ENCODE measurements at regions not wholly inside any gene's neighbourhood (a gene's known extent, or its start where the extent isn't known, plus 50 kb on each side); places are given as distances from the start of the nearest gene placed in this dataset.
"Not testable (repeated sequence)": the region's sequence is repeated elsewhere in the genome, so short reads cannot be mapped to it uniquely, and the experiment has no call there.

- no peak for DNase-seq (ENCODE audit: low read depth)
These were observed 271.4 kb downstream of the DOK5 start for GRCh38 chr20:54746796-54747195.

GRCh38 chr20:54745780-54746179 lies 270.4 kb downstream of the DOK5 start:
- DNase-seq (ENCODE audit: low read depth), result no peak

GRCh38 chr20:54744097-54744496 lies 268.7 kb downstream of the DOK5 start:
- DNase-seq (ENCODE audit: low read depth), result no peak

GRCh38 chr20:54742193-54742592 lies 266.8 kb downstream of the DOK5 start:
- no peak for DNase-seq (ENCODE audit: low read depth)

- no peak for DNase-seq (ENCODE audit: low read depth)
These were observed 261.0 kb downstream of the DOK5 start for GRCh38 chr20:54736421-54736820.

- DNase-seq (ENCODE audit: low read depth), result no peak
These were observed 258.3 kb downstream of the DOK5 start for GRCh38 chr20:54733687-54734086.

- DNase-seq (ENCODE audit: low read depth), result no peak
These were observed 252.1 kb downstream of the DOK5 start for GRCh38 chr20:54727490-54727889.

GRCh38 chr20:54726687-54727300 lies 251.4 kb downstream of the DOK5 start:
- DNase-seq (ENCODE audit: low read depth), result no peak

- DNase-seq (ENCODE audit: low read depth), result not testable (repeated sequence)
These were observed 249.9 kb downstream of the DOK5 start for GRCh38 chr20:54725266-54725665.

- no peak for DNase-seq (ENCODE audit: low read depth)
These were observed 248.3 kb downstream of the DOK5 start for GRCh38 chr20:54723723-54724122.

GRCh38 chr20:54717983-54718382 lies 242.6 kb downstream of the DOK5 start:
- no peak for DNase-seq (ENCODE audit: low read depth)

- DNase-seq (ENCODE audit: low read depth), result no peak
These were observed 241.4 kb downstream of the DOK5 start for GRCh38 chr20:54716790-54717189.

GRCh38 chr20:54716174-54716747 lies 240.9 kb downstream of the DOK5 start:
- DNase-seq (ENCODE audit: low read depth), result no peak

- DNase-seq (ENCODE audit: low read depth), result no peak
These were observed 239.4 kb downstream of the DOK5 start for GRCh38 chr20:54714817-54715216.

- DNase-seq (ENCODE audit: low read depth), result no peak
These were observed 238.3 kb downstream of the DOK5 start for GRCh38 chr20:54713727-54714126.

GRCh38 chr20:54711071-54711470 lies 235.7 kb downstream of the DOK5 start:
- DNase-seq (ENCODE audit: low read depth), result no peak

- no peak for DNase-seq (ENCODE audit: low read depth)
These were observed 234.9 kb downstream of the DOK5 start for GRCh38 chr20:54710341-54710740.

GRCh38 chr20:54708229-54708628 lies 232.8 kb downstream of the DOK5 start:
- DNase-seq (ENCODE audit: low read depth), result no peak

GRCh38 chr20:54707801-54708200 lies 232.4 kb downstream of the DOK5 start:
- DNase-seq (ENCODE audit: low read depth), result no peak

- DNase-seq (ENCODE audit: low read depth), result no peak
These were observed 231.2 kb downstream of the DOK5 start for GRCh38 chr20:54706581-54706980.

GRCh38 chr20:54704032-54704635 lies 228.7 kb downstream of the DOK5 start:
- no peak for DNase-seq (ENCODE audit: low read depth)
